ENCODE measurements at regions not wholly inside any gene's neighbourhood (a gene's known extent, or its start where the extent isn't known, plus 50 kb on each side); places are given as distances from the start of the nearest gene placed in this dataset.

DNA sequence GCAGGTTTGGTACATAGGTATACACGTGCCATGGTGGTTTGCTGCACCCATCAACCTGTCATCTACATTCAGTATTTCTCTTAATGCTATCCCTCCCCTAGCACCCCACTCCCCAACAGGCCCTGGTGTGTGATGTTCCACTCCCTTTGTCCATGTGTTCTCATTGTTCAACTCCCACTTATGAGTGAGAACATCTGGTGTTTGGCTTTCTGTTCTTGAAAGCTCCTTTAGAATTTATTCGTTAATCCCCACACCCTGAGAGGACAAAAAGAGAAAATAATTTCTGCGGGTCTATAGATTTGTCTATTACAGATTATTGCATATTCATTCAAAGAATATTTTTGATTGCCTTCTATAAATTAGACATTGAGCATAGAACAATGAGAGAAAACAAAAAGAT lies 455.5 kb downstream of the PLPP3 start:
- no peak for TF ChIP-seq POLR2A (IDR thresholded peaks at IDR 0.05)
- TF ChIP-seq, protein P1, sequence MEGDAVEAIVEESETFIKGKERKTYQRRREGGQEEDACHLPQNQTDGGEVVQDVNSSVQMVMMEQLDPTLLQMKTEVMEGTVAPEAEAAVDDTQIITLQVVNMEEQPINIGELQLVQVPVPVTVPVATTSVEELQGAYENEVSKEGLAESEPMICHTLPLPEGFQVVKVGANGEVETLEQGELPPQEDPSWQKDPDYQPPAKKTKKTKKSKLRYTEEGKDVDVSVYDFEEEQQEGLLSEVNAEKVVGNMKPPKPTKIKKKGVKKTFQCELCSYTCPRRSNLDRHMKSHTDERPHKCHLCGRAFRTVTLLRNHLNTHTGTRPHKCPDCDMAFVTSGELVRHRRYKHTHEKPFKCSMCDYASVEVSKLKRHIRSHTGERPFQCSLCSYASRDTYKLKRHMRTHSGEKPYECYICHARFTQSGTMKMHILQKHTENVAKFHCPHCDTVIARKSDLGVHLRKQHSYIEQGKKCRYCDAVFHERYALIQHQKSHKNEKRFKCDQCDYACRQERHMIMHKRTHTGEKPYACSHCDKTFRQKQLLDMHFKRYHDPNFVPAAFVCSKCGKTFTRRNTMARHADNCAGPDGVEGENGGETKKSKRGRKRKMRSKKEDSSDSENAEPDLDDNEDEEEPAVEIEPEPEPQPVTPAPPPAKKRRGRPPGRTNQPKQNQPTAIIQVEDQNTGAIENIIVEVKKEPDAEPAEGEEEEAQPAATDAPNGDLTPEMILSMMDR (IDR thresholded peaks at IDR 0.05 in 8 of 11, conservative IDR thresholded peaks at IDR 0.05 in 3 of 11), result no peak
